RPMI8226 (cell line): ENCODE measurements at regions not wholly inside any gene's neighbourhood (a gene's known extent, or its start where the extent isn't known, plus 50 kb on each side); places are given as distances from the start of the nearest gene placed in this dataset.
"Not testable (repeated sequence)": the region's sequence is repeated elsewhere in the genome, so short reads cannot be mapped to it uniquely, and the experiment has no call there.

Experiments used
- DNase-seq: peaks from one replicate; pipeline ENCODE4 v3.0.0-alpha.2; 2015

GRCh38 chr12:18008642-18009041 is 81.4 kb downstream of the RERGL start:
- no peak for DNase-seq

- DNase-seq, result no peak
Measured at GRCh38 chr12:17999174-17999801, 90.7 kb downstream of the RERGL start.

GRCh38 chr12:17992002-17992656 is 97.9 kb downstream of the RERGL start:
- peak; percentile 52 for DNase-seq

- DNase-seq, result no peak
Measured at GRCh38 chr12:17982556-17982955, 107.4 kb downstream of the RERGL start.

GRCh38 chr12:17976202-17976601 is 113.8 kb downstream of the RERGL start:
- DNase-seq, result peak; percentile 4

- no peak for DNase-seq
Measured at GRCh38 chr12:17975763-17976162, 114.2 kb downstream of the RERGL start.

- no peak for DNase-seq
Measured at GRCh38 chr12:17975239-17975638, 114.8 kb downstream of the RERGL start.

GRCh38 chr12:17971850-17972249 is 118.1 kb downstream of the RERGL start:
- DNase-seq, result no peak

GRCh38 chr12:17954788-17955187 is 135.2 kb downstream of the RERGL start:
- DNase-seq, result no peak

GRCh38 chr12:17950898-17951297 is 139.1 kb downstream of the RERGL start:
- no peak for DNase-seq

- no peak for DNase-seq
Measured at GRCh38 chr12:17949558-17950141, 140.3 kb downstream of the RERGL start.

- no peak for DNase-seq
Measured at GRCh38 chr12:17928708-17929366, 161.2 kb downstream of the RERGL start.

GRCh38 chr12:17918013-17918412 is 172.0 kb downstream of the RERGL start:
- DNase-seq, result no peak

- DNase-seq, result no peak
Measured at GRCh38 chr12:17884581-17884980, 205.4 kb downstream of the RERGL start.

- no peak for DNase-seq
Measured at GRCh38 chr12:17878714-17879113, 211.3 kb downstream of the RERGL start.

- DNase-seq, result no peak
Measured at GRCh38 chr12:17875230-17875629, 214.8 kb downstream of the RERGL start.

- DNase-seq, result no peak
Measured at GRCh38 chr12:17866802-17867201, 223.2 kb downstream of the RERGL start.

- DNase-seq, result not testable (repeated sequence)
Measured at GRCh38 chr12:17855548-17855947, 234.4 kb downstream of the RERGL start.

- no peak for DNase-seq
Measured at GRCh38 chr12:17853054-17853453, 236.9 kb downstream of the RERGL start.

GRCh38 chr12:17841496-17841895 is 248.5 kb downstream of the RERGL start:
- no peak for DNase-seq

- no peak for DNase-seq
Measured at GRCh38 chr12:17829813-17830212, 260.2 kb downstream of the RERGL start.

- no peak for DNase-seq
Measured at GRCh38 chr12:17818931-17819330, 271.1 kb downstream of the RERGL start.

- no peak for DNase-seq
Measured at GRCh38 chr12:17810399-17810798, 279.6 kb downstream of the RERGL start.

- no peak for DNase-seq
Measured at GRCh38 chr12:17809206-17809605, 280.8 kb downstream of the RERGL start.
